Keratinocyte (primary cell): ENCODE measurements at regions not wholly inside any gene's neighbourhood (a gene's known extent, or its start where the extent isn't known, plus 50 kb on each side); places are given as distances from the start of the nearest gene placed in this dataset.

Source experiments
- DNase-seq: peaks from one replicate; pipeline ENCODE4 v3.0.0-alpha.2; 2011; ENCODE audit warnings: low read depth, missing footprints, low spot score
- FAIRE-seq: peaks from 2 replicates; lab custom pipeline; 2011; peaks lifted over from hg19 to GRCh38; lab: Jason Lieb, UNC
- H2AFZ ChIP-seq: 2 replicates; pipeline ENCODE4 v1.6.0; 2012; ENCODE audit warnings: low read length, control low read depth, inconsistent platforms; ENCODE audit not compliant: control insufficient read depth
- H3K27ac ChIP-seq: 2 replicates; pipeline ENCODE4 v1.5.1; 2011; ENCODE audit warnings: low read length; ENCODE audit not compliant: control insufficient read depth, insufficient read depth
- H3K27me3 ChIP-seq: 3 replicates; pipeline ENCODE4 v1.6.0; 2011; ENCODE audit warnings: low read length; ENCODE audit not compliant: control insufficient read depth, insufficient read depth; ENCODE audit errors: extremely low read depth
- H3K36me3 ChIP-seq, 2 experiments: 2 replicates in 1 of 2; 3 replicates in 1 of 2; pipeline ENCODE4 v1.5.1; 2011; ENCODE audit warnings: low read length in 2 of 2, mild to moderate bottlenecking in 1 of 2; ENCODE audit not compliant: control insufficient read depth in 2 of 2, insufficient read depth in 2 of 2; ENCODE audit errors: extremely low read depth in 1 of 2
- H3K4me1 ChIP-seq: 3 replicates; pipeline ENCODE4 v1.5.1; 2011; ENCODE audit warnings: low read length; ENCODE audit not compliant: control insufficient read depth, insufficient read depth; ENCODE audit errors: extremely low read depth
- H3K4me2 ChIP-seq: 3 replicates; pipeline ENCODE4 v1.6.0; 2011; ENCODE audit warnings: low read depth, low read length; ENCODE audit not compliant: control insufficient read depth, insufficient read depth; ENCODE audit errors: extremely low read depth
- H3K4me3 ChIP-seq, 3 experiments: fragments of 200-600 bp in 1 of 3; sonication (generic) in 1 of 3; 2 replicates in 2 of 3; 3 replicates in 1 of 3; pipeline ENCODE4 v1.5.1; 2011 to 2016; ENCODE audit warnings: low read length in 3 of 3, mild to moderate bottlenecking in 3 of 3, control low read depth in 2 of 3, inconsistent platforms in 1 of 3, low read depth in 1 of 3, mixed read lengths in 1 of 3, mixed run types in 1 of 3, moderate library complexity in 1 of 3; ENCODE audit not compliant: control insufficient read depth in 2 of 3, insufficient read depth in 2 of 3; ENCODE audit errors: extremely low read depth in 1 of 3
- H3K79me2 ChIP-seq: 2 replicates; pipeline ENCODE4 v1.6.0; 2012; ENCODE audit warnings: low read length; ENCODE audit not compliant: control insufficient read depth, insufficient read depth
- H3K9ac ChIP-seq: 3 replicates; pipeline ENCODE4 v1.6.0; 2011; ENCODE audit warnings: low read length; ENCODE audit not compliant: control insufficient read depth, insufficient read depth; ENCODE audit errors: extremely low read depth
- H3K9me1 ChIP-seq: 3 replicates; pipeline ENCODE4 v1.6.0; 2011; ENCODE audit warnings: low read length; ENCODE audit not compliant: control insufficient read depth, insufficient read depth; ENCODE audit errors: extremely low read depth
- H3K9me3 ChIP-seq: 2 replicates; pipeline ENCODE4 v1.5.1; 2012; ENCODE audit warnings: low read depth, low read length; ENCODE audit not compliant: control insufficient read depth
- H4K20me1 ChIP-seq: 3 replicates; pipeline ENCODE4 v1.6.0; 2011; ENCODE audit warnings: low read length; ENCODE audit not compliant: control insufficient read depth, insufficient read depth; ENCODE audit errors: extremely low read depth
- CTCF ChIP-seq, 3 experiments: IDR thresholded peaks in 1 of 3; conservative IDR thresholded peaks in 1 of 3; optimal IDR thresholded peaks in 1 of 3; 2 replicates in 2 of 3; 3 replicates in 1 of 3; pipeline versions ENCODE3 to v1.5.1; 2011; ENCODE audit warnings: low read length in 3 of 3, mild to moderate bottlenecking in 3 of 3, moderate library complexity in 2 of 3, control low read depth in 1 of 3, inconsistent platforms in 1 of 3; ENCODE audit not compliant: insufficient read depth in 2 of 3; ENCODE audit errors: extremely low read depth in 1 of 3
- EZH2 ChIP-seq: IDR thresholded peaks from one replicate; pipeline ENCODE4 v1.6.1; 2012; ENCODE audit warnings: inconsistent platforms, mild to moderate bottlenecking, low read length, moderate library complexity
- dilution Hi-C: fragments of 300-500 bp; cut with MboI; formaldehyde crosslinking; loops from one replicate; pipeline ENCODE4 v1.7.0; 2020; ENCODE audit warnings: low sequenced_read_pairs; ENCODE audit not compliant: extremely low pct_ligation_motif_present

- Histone ChIP-seq H3K79me2 (no peaks in the 10 kb centered on the region), H3K36me3 (no peaks in the 10 kb centered on the region), H3K9ac (no peak overlapping the region), H3K9me1 (no peaks in the 10 kb centered on the region), H3K4me1 (no peaks in the 10 kb centered on the region), H3K4me3 (no peak overlapping the region), H3K4me2 (no peak overlapping the region), H2AFZ (no peak overlapping the region), H3K27me3 (no peaks in the 10 kb centered on the region), H3K27ac (no peak overlapping the region), H4K20me1 (no peaks in the 10 kb centered on the region), H3K9me3 (no peaks in the 10 kb centered on the region)
- TF ChIP-seq EZH2 (no peak), CTCF (optimal IDR thresholded peaks at IDR 0.05 in 1 of 3, IDR thresholded peaks at IDR 0.05 in 1 of 3, conservative IDR thresholded peaks at IDR 0.05 in 1 of 3; ENCODE audit: extremely low read depth in 1 of 3, insufficient read depth in 2 of 3, low read length in 3 of 3) (no peak)
- dilution Hi-C loops: no loop called here
- no peak for DNase-seq
- FAIRE-seq: no peak
Observed at GRCh38 chr3:117246771-117247555, 537.4 kb downstream of the TUSC7 start.

DNA sequence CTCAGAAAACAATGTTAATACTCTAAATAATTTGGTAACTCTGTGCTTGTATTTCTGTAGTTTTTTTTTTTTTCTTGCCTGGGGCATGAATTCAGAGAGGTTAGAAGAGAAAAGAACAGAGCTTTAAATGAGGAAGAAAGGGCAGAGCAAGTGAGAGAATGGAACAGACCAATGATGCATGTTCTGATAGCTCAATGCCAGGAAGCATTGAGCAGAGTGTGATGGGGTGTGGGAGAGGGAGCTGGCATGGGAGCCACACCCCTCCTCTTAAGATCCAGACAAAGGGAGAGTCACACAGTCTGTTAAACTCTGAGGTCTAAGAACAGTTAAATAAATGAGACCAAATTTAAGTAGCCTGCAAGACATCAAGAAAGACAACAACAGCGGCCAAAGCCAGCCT lies 538.6 kb downstream of the TUSC7 start:
- H3K9me3 ChIP-seq: no peaks in the 10 kb centered on the region
- H2AFZ ChIP-seq: no peak overlapping the region
- no peaks in the 10 kb centered on the region for H3K36me3 ChIP-seq
- dilution Hi-C loops: no loop called here
- H3K27ac ChIP-seq: no peak overlapping the region
- no peak for FAIRE-seq
- H3K27me3 ChIP-seq: no peaks in the 10 kb centered on the region
- no peak for TF ChIP-seq EZH2
- no peak for TF ChIP-seq CTCF (optimal IDR thresholded peaks at IDR 0.05 in 1 of 3, IDR thresholded peaks at IDR 0.05 in 1 of 3, conservative IDR thresholded peaks at IDR 0.05 in 1 of 3; ENCODE audit: extremely low read depth in 1 of 3, insufficient read depth in 2 of 3, low read length in 3 of 3)
- no peaks in the 10 kb centered on the region for H4K20me1 ChIP-seq
- no peak overlapping the region for H3K9ac ChIP-seq
- H3K4me3 ChIP-seq: no peak overlapping the region
- DNase-seq: no peak
- no peaks in the 10 kb centered on the region for H3K9me1 ChIP-seq
- H3K79me2 ChIP-seq: no peaks in the 10 kb centered on the region
- H3K4me2 ChIP-seq: no peak overlapping the region
- H3K4me1 ChIP-seq: no peaks in the 10 kb centered on the region
